ENCODE measurements at regions not wholly inside any gene's neighbourhood (a gene's known extent, or its start where the extent isn't known, plus 50 kb on each side); places are given as distances from the start of the nearest gene placed in this dataset.

DNA sequence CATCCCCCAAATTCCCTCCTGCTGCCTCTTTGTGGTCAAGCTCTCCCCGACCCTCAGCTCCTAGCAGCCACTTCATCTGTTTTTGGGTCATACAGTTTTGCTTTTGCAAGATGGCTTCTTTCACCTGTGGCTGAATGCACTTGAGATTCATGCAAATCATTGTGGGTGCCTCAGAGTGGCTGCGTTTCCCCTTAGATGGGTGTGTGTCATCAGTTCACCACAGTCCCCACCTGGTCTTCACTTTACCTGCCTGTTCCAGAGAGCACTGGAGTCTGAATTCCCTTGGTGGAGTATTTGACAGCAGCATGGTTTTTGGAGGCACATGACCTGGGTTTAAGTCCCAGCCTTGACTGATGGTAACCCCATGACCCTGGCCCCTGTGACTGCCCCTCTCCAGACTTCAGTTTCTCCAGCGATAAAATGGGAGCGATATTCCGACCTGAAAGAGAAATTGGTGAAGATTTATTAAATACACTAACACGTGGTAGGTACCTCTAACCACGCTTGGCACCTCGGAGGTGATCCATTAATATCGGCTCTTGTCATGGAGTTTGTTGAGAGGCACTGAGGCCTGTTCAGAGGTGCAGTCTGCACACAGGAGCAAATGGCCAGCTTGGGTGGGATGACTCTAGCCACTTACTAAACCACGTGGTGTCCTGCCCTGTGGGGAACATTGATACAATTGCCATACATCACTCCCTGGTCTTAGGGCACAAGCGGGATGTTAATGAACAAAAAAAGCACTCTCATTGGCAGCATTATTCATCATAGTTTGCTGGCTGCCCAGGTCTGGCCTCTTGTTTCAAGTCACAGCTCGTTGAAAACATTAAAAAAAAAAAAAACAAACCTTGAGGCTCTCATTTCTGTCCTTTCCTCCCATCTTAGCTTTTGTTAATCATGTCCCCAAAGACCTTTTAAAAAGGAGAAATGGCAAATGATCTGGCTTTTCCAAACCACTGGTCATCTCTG lies 167.2 kb upstream of the KCNG1 start:
- TF ChIP-seq, protein P1, sequence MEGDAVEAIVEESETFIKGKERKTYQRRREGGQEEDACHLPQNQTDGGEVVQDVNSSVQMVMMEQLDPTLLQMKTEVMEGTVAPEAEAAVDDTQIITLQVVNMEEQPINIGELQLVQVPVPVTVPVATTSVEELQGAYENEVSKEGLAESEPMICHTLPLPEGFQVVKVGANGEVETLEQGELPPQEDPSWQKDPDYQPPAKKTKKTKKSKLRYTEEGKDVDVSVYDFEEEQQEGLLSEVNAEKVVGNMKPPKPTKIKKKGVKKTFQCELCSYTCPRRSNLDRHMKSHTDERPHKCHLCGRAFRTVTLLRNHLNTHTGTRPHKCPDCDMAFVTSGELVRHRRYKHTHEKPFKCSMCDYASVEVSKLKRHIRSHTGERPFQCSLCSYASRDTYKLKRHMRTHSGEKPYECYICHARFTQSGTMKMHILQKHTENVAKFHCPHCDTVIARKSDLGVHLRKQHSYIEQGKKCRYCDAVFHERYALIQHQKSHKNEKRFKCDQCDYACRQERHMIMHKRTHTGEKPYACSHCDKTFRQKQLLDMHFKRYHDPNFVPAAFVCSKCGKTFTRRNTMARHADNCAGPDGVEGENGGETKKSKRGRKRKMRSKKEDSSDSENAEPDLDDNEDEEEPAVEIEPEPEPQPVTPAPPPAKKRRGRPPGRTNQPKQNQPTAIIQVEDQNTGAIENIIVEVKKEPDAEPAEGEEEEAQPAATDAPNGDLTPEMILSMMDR (IDR thresholded peaks at IDR 0.05): no peak
- 66 to 92% methylated on average over 1 to 11 of the region's 12 CpGs for WGBS, 2 donors (ENCODE audit: low coverage in 1 of 2)
- H3K27me3 ChIP-seq: peaks cover 64% of the 10 kb centered on the region
- no peak for ATAC-seq
- H3K36me3 ChIP-seq: no peaks in the 10 kb centered on the region
- no peaks in the 10 kb centered on the region for H3K4me1 ChIP-seq
- H3K27ac ChIP-seq: no peak overlapping the region
- H3K9me3 ChIP-seq: no peaks in the 10 kb centered on the region
- H3K4me3 ChIP-seq: no peak overlapping the region

DNA sequence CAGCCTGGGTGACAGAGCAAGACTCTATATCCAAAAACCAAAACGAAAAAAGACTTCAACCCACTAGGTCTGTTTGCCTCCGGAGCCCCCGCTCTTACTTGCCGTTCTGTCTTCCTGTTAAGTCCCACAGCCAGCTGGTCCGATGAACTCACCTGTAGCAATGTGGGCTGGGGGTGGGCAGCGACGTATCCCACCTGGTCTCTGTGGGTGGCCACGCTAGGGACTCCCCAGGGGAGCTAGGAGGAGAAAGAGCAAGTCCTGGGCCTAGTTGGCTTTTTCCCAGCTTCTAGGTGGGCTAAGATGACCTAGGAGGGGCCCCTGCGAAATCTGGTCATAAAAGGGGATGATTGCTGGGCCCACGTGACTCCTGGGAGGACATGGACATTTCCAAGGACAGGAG lies 166.0 kb upstream of the KCNG1 start:
- H3K27me3 ChIP-seq: peaks cover 54% of the 10 kb centered on the region
- ATAC-seq: no peak
- H3K9me3 ChIP-seq: no peaks in the 10 kb centered on the region
- TF ChIP-seq POLR2AphosphoS5 (IDR thresholded peaks at IDR 0.05) (no peak), POLR2A (IDR thresholded peaks at IDR 0.05) (no peak), EP300 (IDR thresholded peaks at IDR 0.05) (no peak)
- TF ChIP-seq, protein P1 (IDR thresholded peaks at IDR 0.05): no peak
- no peak overlapping the region for H3K27ac ChIP-seq
- no peaks in the 10 kb centered on the region for H3K4me1 ChIP-seq
- H3K36me3 ChIP-seq: no peaks in the 10 kb centered on the region
- WGBS, 2 donors (ENCODE audit: low coverage in 1 of 2): 64 to 71% methylated on average over 3 to 4 of the region's 10 CpGs
- H3K4me3 ChIP-seq: no peak overlapping the region

DNA sequence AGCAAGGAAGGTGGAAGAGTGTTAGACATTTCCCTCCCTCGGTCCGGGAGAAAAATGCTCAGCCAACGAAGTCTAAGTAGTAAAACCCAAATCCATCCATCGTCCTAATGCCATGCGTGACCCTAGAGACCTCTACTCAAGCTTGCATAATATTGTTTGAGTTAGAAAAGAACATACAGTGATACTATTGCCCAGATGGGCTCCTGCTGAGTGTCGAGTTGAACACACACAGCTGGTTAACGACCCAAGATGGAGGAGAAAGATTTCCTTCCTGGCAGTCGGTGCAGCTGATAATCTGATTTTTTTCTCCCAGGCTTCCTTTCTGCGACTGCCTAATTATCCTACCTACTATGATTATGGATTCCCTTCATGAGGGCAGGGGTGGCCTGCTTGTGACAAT lies 164.4 kb upstream of the KCNG1 start:
- Histone ChIP-seq H3K4me1 (no peaks in the 10 kb centered on the region), H3K36me3 (no peaks in the 10 kb centered on the region), H3K4me3 (no peak overlapping the region), H3K9me3 (no peaks in the 10 kb centered on the region), H3K27me3 (peaks cover 51% of the 10 kb centered on the region), H3K27ac (no peak overlapping the region)
- TF ChIP-seq EP300 (IDR thresholded peaks at IDR 0.05) (no peak), POLR2A (IDR thresholded peaks at IDR 0.05) (no peak), POLR2AphosphoS5 (IDR thresholded peaks at IDR 0.05) (no peak)
- TF ChIP-seq, protein P1 (IDR thresholded peaks at IDR 0.05): no peak
- 27 to 34% methylated on average over 9 of the region's 9 CpGs for WGBS, 2 donors (ENCODE audit: low coverage in 1 of 2)
- no peak for ATAC-seq

DNA sequence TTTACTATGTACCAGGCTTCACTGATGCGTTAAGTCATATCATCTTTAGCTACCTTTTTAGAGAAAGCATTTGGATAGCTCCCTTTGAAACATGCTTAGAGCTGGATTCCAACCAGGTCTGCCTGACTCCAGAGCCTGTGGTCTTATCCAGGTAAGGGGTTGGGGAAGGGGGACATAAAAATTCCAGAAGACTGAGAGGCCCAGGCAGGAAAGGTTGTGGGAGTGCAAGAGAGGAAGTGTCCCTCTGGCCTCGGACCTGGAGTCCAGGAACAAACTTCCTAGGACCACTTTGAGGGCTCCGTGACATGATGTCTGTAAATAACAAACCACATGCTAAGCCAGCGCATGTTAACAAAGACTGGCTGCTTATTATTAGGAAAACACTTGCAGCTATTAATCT lies 163.0 kb upstream of the KCNG1 start:
- WGBS, 2 donors (ENCODE audit: low coverage in 1 of 2): 66 to 100% methylated on average over 3 to 4 of the region's 4 CpGs
- Histone ChIP-seq H3K27ac (no peak overlapping the region), H3K36me3 (no peaks in the 10 kb centered on the region), H3K27me3 (peaks cover 48% of the 10 kb centered on the region), H3K4me1 (no peaks in the 10 kb centered on the region), H3K4me3 (no peak overlapping the region), H3K9me3 (no peaks in the 10 kb centered on the region)
- ATAC-seq: no peak
- TF ChIP-seq, protein P1 (IDR thresholded peaks at IDR 0.05): no peak
- TF ChIP-seq POLR2AphosphoS5 (IDR thresholded peaks at IDR 0.05) (no peak), EP300 (IDR thresholded peaks at IDR 0.05) (no peak), POLR2A (IDR thresholded peaks at IDR 0.05) (no peak)

DNA sequence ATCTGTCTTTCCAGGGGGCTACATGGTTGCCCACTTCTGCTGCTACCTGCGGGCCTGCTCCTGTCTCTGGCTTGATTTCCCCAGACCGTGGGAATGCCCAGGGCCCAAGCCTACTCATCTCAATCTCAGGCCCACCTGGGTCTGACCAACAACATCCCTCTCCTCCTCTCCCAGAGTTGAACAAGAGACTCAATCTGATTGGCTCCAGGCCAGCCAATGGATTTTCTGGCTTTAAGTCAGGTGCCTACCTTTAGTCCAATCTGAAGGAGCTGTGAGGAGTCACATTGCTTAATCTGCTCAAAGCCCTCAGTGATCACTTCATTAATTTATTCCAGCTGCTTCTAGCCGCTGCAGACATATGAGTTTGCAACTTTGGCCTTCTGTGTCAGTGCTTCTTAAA lies 162.4 kb upstream of the KCNG1 start:
- Histone ChIP-seq H3K36me3 (no peaks in the 10 kb centered on the region), H3K4me3 (no peak overlapping the region), H3K9me3 (no peaks in the 10 kb centered on the region), H3K4me1 (no peaks in the 10 kb centered on the region), H3K27me3 (peaks cover 49% of the 10 kb centered on the region), H3K27ac (no peak overlapping the region)
- 89 to 100% methylated on average over 1 to 2 of the region's 3 CpGs for WGBS, 2 donors (ENCODE audit: low coverage in 1 of 2)
- no peak for TF ChIP-seq POLR2A (IDR thresholded peaks at IDR 0.05)
- TF ChIP-seq, protein P1 (IDR thresholded peaks at IDR 0.05): no peak
- no peak for TF ChIP-seq EP300 (IDR thresholded peaks at IDR 0.05)
- no peak for TF ChIP-seq POLR2AphosphoS5 (IDR thresholded peaks at IDR 0.05)
- no peak for ATAC-seq
